NT2/D1 (cell line): ENCODE measurements at regions not wholly inside any gene's neighbourhood (a gene's known extent, or its start where the extent isn't known, plus 50 kb on each side); places are given as distances from the start of the nearest gene placed in this dataset.

ENCODE experiments used
- SUZ12 ChIP-seq: IDR thresholded peaks from 2 replicates; pipeline ENCODE4 v1.6.1; 2011; ENCODE audit not compliant: insufficient read length, insufficient read depth; ENCODE audit errors: extremely low read depth
- YY1 ChIP-seq: IDR thresholded peaks from 2 replicates; pipeline ENCODE4 v1.6.1; 2011; ENCODE audit not compliant: insufficient read length, insufficient read depth
- ZNF274 ChIP-seq: IDR thresholded peaks from 2 replicates; pipeline ENCODE4 v1.6.1; 2011; ENCODE audit warnings: mild to moderate bottlenecking, low read depth, low read length

GRCh38 chr9:135288054-135288453 is 191.5 kb upstream of the PPP1R26 start:
- TF ChIP-seq SUZ12 (no peak), ZNF274 (no peak), YY1 (no peak)
